ENCODE measurements at regions not wholly inside any gene's neighbourhood (a gene's known extent, or its start where the extent isn't known, plus 50 kb on each side); places are given as distances from the start of the nearest gene placed in this dataset.
"Not testable (repeated sequence)": the region's sequence is repeated elsewhere in the genome, so short reads cannot be mapped to it uniquely, and the experiment has no call there.

GRCh38 chrY:19587311-19587710, 157.2 kb downstream of the KDM5D start:
- Histone ChIP-seq H3K4me1 (no peaks in the 10 kb centered on the region), H3K27ac (no peak overlapping the region), H3K9me3 (ENCODE audit: control insufficient read depth, low read length) (no peaks in the 10 kb centered on the region), H3K9ac (no peak overlapping the region), H3K4me3 (ENCODE audit: low read depth, low read length) (no peak overlapping the region), H2AFZ (no peak overlapping the region), H3K27me3 (ENCODE audit: control insufficient read depth, insufficient read depth, low read length) (no peaks in the 10 kb centered on the region), H3K79me2 (no peaks in the 10 kb centered on the region), H3K4me2 (ENCODE audit: low read length) (no peak overlapping the region), H3K36me3 (ENCODE audit: control insufficient read depth, insufficient read depth, low read length) (no peaks in the 10 kb centered on the region)
- TF ChIP-seq CTCF (IDR thresholded peaks at IDR 0.05) = no peak

GRCh38 chrY:19580990-19581389, 163.5 kb downstream of the KDM5D start:
- not testable (repeated sequence) for H3K79me2 ChIP-seq; H3K4me2 ChIP-seq (ENCODE audit: low read length); H3K27me3 ChIP-seq (ENCODE audit: control insufficient read depth, insufficient read depth, low read length); H3K4me1 ChIP-seq; H3K27ac ChIP-seq; H3K9me3 ChIP-seq (ENCODE audit: control insufficient read depth, low read length); H3K9ac ChIP-seq; H2AFZ ChIP-seq; H3K4me3 ChIP-seq (ENCODE audit: low read depth, low read length); H3K36me3 ChIP-seq (ENCODE audit: control insufficient read depth, insufficient read depth, low read length)

- no peaks in the 10 kb centered on the region for H3K36me3 ChIP-seq (ENCODE audit: control insufficient read depth, insufficient read depth, low read length)
- H2AFZ ChIP-seq = no peak overlapping the region
- H3K27me3 ChIP-seq (ENCODE audit: control insufficient read depth, insufficient read depth, low read length) = no peaks in the 10 kb centered on the region
- H3K79me2 ChIP-seq = no peaks in the 10 kb centered on the region
- H3K4me3 ChIP-seq (ENCODE audit: low read depth, low read length) = no peak overlapping the region
- no peak for TF ChIP-seq CTCF (IDR thresholded peaks at IDR 0.05)
- H3K4me2 ChIP-seq (ENCODE audit: low read length) = no peak overlapping the region
- H3K9me3 ChIP-seq (ENCODE audit: control insufficient read depth, low read length) = no peaks in the 10 kb centered on the region
- H3K27ac ChIP-seq = no peak overlapping the region
- no peak overlapping the region for H3K9ac ChIP-seq
- no peaks in the 10 kb centered on the region for H3K4me1 ChIP-seq
Observed at GRCh38 chrY:19578281-19578874, 166.1 kb downstream of the KDM5D start.

- no peak overlapping the region for H3K27ac ChIP-seq
- TF ChIP-seq CTCF (IDR thresholded peaks at IDR 0.05) = no peak
- no peaks in the 10 kb centered on the region for H3K27me3 ChIP-seq (ENCODE audit: control insufficient read depth, insufficient read depth, low read length)
- no peaks in the 10 kb centered on the region for H3K36me3 ChIP-seq (ENCODE audit: control insufficient read depth, insufficient read depth, low read length)
- no peaks in the 10 kb centered on the region for H3K4me1 ChIP-seq
- no peak overlapping the region for H3K9ac ChIP-seq
- no peaks in the 10 kb centered on the region for H3K9me3 ChIP-seq (ENCODE audit: control insufficient read depth, low read length)
- H3K4me3 ChIP-seq (ENCODE audit: low read depth, low read length) = no peak overlapping the region
- H3K4me2 ChIP-seq (ENCODE audit: low read length) = no peak overlapping the region
- H2AFZ ChIP-seq = no peak overlapping the region
- no peaks in the 10 kb centered on the region for H3K79me2 ChIP-seq
Observed at GRCh38 chrY:19577250-19577649, 167.3 kb downstream of the KDM5D start.

GRCh38 chrY:19574939-19575338, 169.6 kb downstream of the KDM5D start:
- Histone ChIP-seq H3K4me1 (no peaks in the 10 kb centered on the region), H3K27ac (no peak overlapping the region), H3K9ac (no peak overlapping the region), H3K79me2 (no peaks in the 10 kb centered on the region), H3K36me3 (ENCODE audit: control insufficient read depth, insufficient read depth, low read length) (no peaks in the 10 kb centered on the region), H3K4me2 (ENCODE audit: low read length) (no peak overlapping the region), H3K27me3 (ENCODE audit: control insufficient read depth, insufficient read depth, low read length) (no peaks in the 10 kb centered on the region), H3K9me3 (ENCODE audit: control insufficient read depth, low read length) (no peaks in the 10 kb centered on the region), H2AFZ (no peak overlapping the region), H3K4me3 (ENCODE audit: low read depth, low read length) (no peak overlapping the region)
- no peak for TF ChIP-seq CTCF (IDR thresholded peaks at IDR 0.05)

All from parathyroid adenoma (tissue), 2 donors.